Endometrium (tissue), 2 donors: ENCODE measurements at regions not wholly inside any gene's neighbourhood (a gene's known extent, or its start where the extent isn't known, plus 50 kb on each side); places are given as distances from the start of the nearest gene placed in this dataset.
"Not testable (repeated sequence)": the region's sequence is repeated elsewhere in the genome, so short reads cannot be mapped to it uniquely, and the experiment has no call there.

ENCODE experiments used
- FAIRE-seq: peaks from 2 replicates; lab custom pipeline; 2012; peaks lifted over from hg19 to GRCh38; lab: Jason Lieb, UNC
- donor health status: control.
- donor health status: control.

- FAIRE-seq, result not testable (repeated sequence)
Measured at GRCh38 chr3:125697979-125698640, 102.8 kb upstream of the OSBPL11 start.

GRCh38 chr3:125715651-125716050, 120.4 kb upstream of the OSBPL11 start:
- FAIRE-seq, result no peak

- FAIRE-seq, result not testable (repeated sequence)
Measured at GRCh38 chr3:125732151-125732550, 136.9 kb upstream of the OSBPL11 start.

- not testable (repeated sequence) for FAIRE-seq
Measured at GRCh38 chr3:125741991-125742718, 146.9 kb upstream of the OSBPL11 start.

- FAIRE-seq, result not testable (repeated sequence)
Measured at GRCh38 chr3:125742845-125743244, 147.5 kb upstream of the OSBPL11 start.

GRCh38 chr3:125757050-125757449, 161.8 kb upstream of the OSBPL11 start:
- not testable (repeated sequence) for FAIRE-seq

GRCh38 chr3:125758641-125759130, 163.4 kb upstream of the OSBPL11 start:
- FAIRE-seq, result not testable (repeated sequence)

- not testable (repeated sequence) for FAIRE-seq
Measured at GRCh38 chr3:125762601-125763000, 167.3 kb upstream of the OSBPL11 start.

- FAIRE-seq, result not testable (repeated sequence)
Measured at GRCh38 chr3:125766285-125766826, 171.1 kb upstream of the OSBPL11 start.

- not testable (repeated sequence) for FAIRE-seq
Measured at GRCh38 chr3:125766931-125767330, 171.6 kb upstream of the OSBPL11 start.

GRCh38 chr3:125767641-125768040, 172.3 kb upstream of the OSBPL11 start:
- FAIRE-seq, result no peak

GRCh38 chr3:125768821-125769220, 173.5 kb upstream of the OSBPL11 start:
- FAIRE-seq, result not testable (repeated sequence)

- not testable (repeated sequence) for FAIRE-seq
Measured at GRCh38 chr3:125771506-125771905, 176.2 kb upstream of the OSBPL11 start.

- FAIRE-seq, result not testable (repeated sequence)
Measured at GRCh38 chr3:125774433-125775034, 179.2 kb upstream of the OSBPL11 start.

- not testable (repeated sequence) for FAIRE-seq
Measured at GRCh38 chr3:125775106-125775505, 179.8 kb upstream of the OSBPL11 start.

GRCh38 chr3:125775606-125776294, 180.5 kb upstream of the OSBPL11 start:
- not testable (repeated sequence) for FAIRE-seq

GRCh38 chr3:125779276-125779675, 184.0 kb upstream of the OSBPL11 start:
- FAIRE-seq, result not testable (repeated sequence)

GRCh38 chr3:125779918-125780317, 184.6 kb upstream of the OSBPL11 start:
- FAIRE-seq, result not testable (repeated sequence)

- FAIRE-seq, result not testable (repeated sequence)
Measured at GRCh38 chr3:125781678-125782077, 186.4 kb upstream of the OSBPL11 start.

- not testable (repeated sequence) for FAIRE-seq
Measured at GRCh38 chr3:125790312-125790711, 178.7 kb upstream of the ROPN1B start.

- not testable (repeated sequence) for FAIRE-seq
Measured at GRCh38 chr3:125791021-125791420, 178.0 kb upstream of the ROPN1B start.

GRCh38 chr3:125810010-125810409, 159.0 kb upstream of the ROPN1B start:
- not testable (repeated sequence) for FAIRE-seq
